Activated T-helper 1 cell treated with anti-CD3 and anti-CD28 coated beads, Interleukin-12 subunit alpha, Interleukin-12 subunit beta, Interleukin-2, Interleukin-4 antibody, amounts not matched to agents 30 ng/mL and 10 ng/mL and 1 ng/mL, durations not matched to agents 14 hours and 24 hours and 36 hours (primary cell): ENCODE measurements at regions not wholly inside any gene's neighbourhood (a gene's known extent, or its start where the extent isn't known, plus 50 kb on each side); places are given as distances from the start of the nearest gene placed in this dataset.

Source experiments
- DNase-seq: peaks from one replicate; pipeline ENCODE4 v3.0.0; 2021; ENCODE audit warnings: low spot score
- H3K27ac Mint-ChIP-seq: one replicate; pipeline ENCODE4 v1.8.0; 2021; ENCODE audit warnings: mild to moderate bottlenecking, mixed read lengths
- H3K27me3 Mint-ChIP-seq: one replicate; pipeline ENCODE4 v1.8.0; 2022; ENCODE audit warnings: mild to moderate bottlenecking, moderate library complexity, mixed read lengths; ENCODE audit not compliant: insufficient read depth
- H3K36me3 Mint-ChIP-seq: one replicate; pipeline ENCODE4 v1.8.0; 2021; ENCODE audit warnings: low read depth, mixed read lengths
- H3K4me1 Mint-ChIP-seq: one replicate; pipeline ENCODE4 v1.8.0; 2021; ENCODE audit warnings: low read depth, mixed read lengths
- H3K4me3 Mint-ChIP-seq: one replicate; pipeline ENCODE4 v1.8.0; 2021; ENCODE audit warnings: mild to moderate bottlenecking, moderate library complexity, mixed read lengths
- H3K9me3 Mint-ChIP-seq: one replicate; pipeline ENCODE4 v1.8.0; 2021; ENCODE audit warnings: mixed read lengths
- intact Hi-C: fragments of 100-400 bp; cut with micrococcal nuclease; formaldehyde crosslinking; loops from one replicate; pipeline ENCODE4 v1.15.1; 2024

- H3K27ac Mint-ChIP-seq = no peak overlapping the region
- H3K36me3 Mint-ChIP-seq = no peaks in the 10 kb centered on the region
- intact Hi-C loops = no loop called here
- H3K4me3 Mint-ChIP-seq = no peak overlapping the region
- no peaks in the 10 kb centered on the region for H3K9me3 Mint-ChIP-seq
- DNase-seq = no peak
- no peaks in the 10 kb centered on the region for H3K27me3 Mint-ChIP-seq
- no peaks in the 10 kb centered on the region for H3K4me1 Mint-ChIP-seq
These were observed 295.0 kb upstream of the NAV3 start for GRCh38 chr12:77535734-77536133.

GRCh38 chr12:77531912-77532311 lies 298.8 kb upstream of the NAV3 start:
- Mint-ChIP-seq H3K36me3 (no peaks in the 10 kb centered on the region), H3K27me3 (no peaks in the 10 kb centered on the region), H3K4me1 (no peaks in the 10 kb centered on the region), H3K4me3 (no peak overlapping the region), H3K27ac (no peak overlapping the region), H3K9me3 (peaks cover 4% of the 10 kb centered on the region)
- intact Hi-C loops = no loop called here
- DNase-seq = no peak

GRCh38 chr12:77522247-77522646 lies 308.4 kb upstream of the NAV3 start:
- Mint-ChIP-seq H3K9me3 (peaks cover 16% of the 10 kb centered on the region), H3K27me3 (no peaks in the 10 kb centered on the region), H3K4me3 (no peak overlapping the region), H3K36me3 (no peaks in the 10 kb centered on the region), H3K4me1 (no peaks in the 10 kb centered on the region), H3K27ac (no peak overlapping the region)
- intact Hi-C loops = no loop called here
- no peak for DNase-seq

- Mint-ChIP-seq H3K27ac (no peak overlapping the region), H3K9me3 (peaks cover 16% of the 10 kb centered on the region), H3K4me3 (no peak overlapping the region), H3K27me3 (no peaks in the 10 kb centered on the region), H3K4me1 (no peaks in the 10 kb centered on the region), H3K36me3 (no peaks in the 10 kb centered on the region)
- no peak for DNase-seq
- intact Hi-C loops = no loop called here
These were observed 309.1 kb upstream of the NAV3 start for GRCh38 chr12:77521508-77522115.

- intact Hi-C loops = no loop called here
- Mint-ChIP-seq H3K27me3 (no peaks in the 10 kb centered on the region), H3K9me3 (peaks cover 7% of the 10 kb centered on the region)
These were observed 316.2 kb upstream of the NAV3 start for GRCh38 chr12:77514511-77514910.

GRCh38 chr12:77510985-77511384 lies 319.7 kb upstream of the NAV3 start:
- Mint-ChIP-seq H3K27me3 (no peaks in the 10 kb centered on the region), H3K27ac (no peak overlapping the region), H3K9me3 (peaks cover 7% of the 10 kb centered on the region), H3K4me3 (no peak overlapping the region), H3K4me1 (no peaks in the 10 kb centered on the region), H3K36me3 (no peaks in the 10 kb centered on the region)
- no peak for DNase-seq
- intact Hi-C loops = no loop called here

More at GRCh38 chr12:77514511-77514910, 316.2 kb upstream of the NAV3 start:
- Mint-ChIP-seq H3K4me1 (no peaks in the 10 kb centered on the region), H3K4me3 (no peak overlapping the region), H3K27ac (no peak overlapping the region), H3K36me3 (no peaks in the 10 kb centered on the region)
- no peak for DNase-seq

- intact Hi-C loops = no loop called here
- DNase-seq = no peak
- Mint-ChIP-seq H3K4me1 (no peaks in the 10 kb centered on the region), H3K27ac (no peak overlapping the region), H3K36me3 (no peaks in the 10 kb centered on the region), H3K27me3 (no peaks in the 10 kb centered on the region), H3K9me3 (no peaks in the 10 kb centered on the region), H3K4me3 (no peak overlapping the region)
These were observed 326.2 kb upstream of the NAV3 start for GRCh38 chr12:77504466-77504865.

GRCh38 chr12:77500089-77500488 lies 330.6 kb upstream of the NAV3 start:
- H3K4me1 Mint-ChIP-seq = no peaks in the 10 kb centered on the region
- H3K27me3 Mint-ChIP-seq = no peaks in the 10 kb centered on the region
- H3K4me3 Mint-ChIP-seq = no peak overlapping the region
- H3K27ac Mint-ChIP-seq = no peak overlapping the region
- peaks cover 3% of the 10 kb centered on the region for H3K9me3 Mint-ChIP-seq
- intact Hi-C loops = no loop called here
- DNase-seq = no peak
- no peaks in the 10 kb centered on the region for H3K36me3 Mint-ChIP-seq

- Mint-ChIP-seq H3K4me3 (no peak overlapping the region), H3K36me3 (no peaks in the 10 kb centered on the region), H3K4me1 (no peaks in the 10 kb centered on the region), H3K9me3 (peaks cover 3% of the 10 kb centered on the region), H3K27me3 (no peaks in the 10 kb centered on the region), H3K27ac (no peak overlapping the region)
- intact Hi-C loops = no loop called here
- DNase-seq = no peak
These were observed 333.0 kb upstream of the NAV3 start for GRCh38 chr12:77497647-77498046.

GRCh38 chr12:77496714-77497113 lies 334.0 kb upstream of the NAV3 start:
- Mint-ChIP-seq H3K36me3 (no peaks in the 10 kb centered on the region), H3K27ac (no peak overlapping the region), H3K27me3 (no peaks in the 10 kb centered on the region), H3K4me3 (no peak overlapping the region), H3K9me3 (peaks cover 3% of the 10 kb centered on the region), H3K4me1 (no peaks in the 10 kb centered on the region)
- DNase-seq = no peak
- intact Hi-C loops = no loop called here

- intact Hi-C loops = no loop called here
- H3K27me3 Mint-ChIP-seq = no peaks in the 10 kb centered on the region
- H3K36me3 Mint-ChIP-seq = no peaks in the 10 kb centered on the region
- no peak for DNase-seq
- no peak overlapping the region for H3K27ac Mint-ChIP-seq
- no peaks in the 10 kb centered on the region for H3K4me1 Mint-ChIP-seq
- H3K9me3 Mint-ChIP-seq = peaks cover 7% of the 10 kb centered on the region
- no peak overlapping the region for H3K4me3 Mint-ChIP-seq
These were observed 336.4 kb upstream of the NAV3 start for GRCh38 chr12:77494296-77494695.

- H3K9me3 Mint-ChIP-seq = peaks cover 7% of the 10 kb centered on the region
These were observed 337.2 kb upstream of the NAV3 start for GRCh38 chr12:77493302-77494168.

GRCh38 chr12:77492536-77492935 lies 338.2 kb upstream of the NAV3 start:
- intact Hi-C loops = no loop called here
- peaks cover 7% of the 10 kb centered on the region for H3K9me3 Mint-ChIP-seq
- no peaks in the 10 kb centered on the region for H3K27me3 Mint-ChIP-seq
- no peaks in the 10 kb centered on the region for H3K36me3 Mint-ChIP-seq
- H3K27ac Mint-ChIP-seq = no peak overlapping the region
- DNase-seq = no peak
- H3K4me3 Mint-ChIP-seq = no peak overlapping the region
- H3K4me1 Mint-ChIP-seq = no peaks in the 10 kb centered on the region

More at GRCh38 chr12:77493302-77494168, 337.2 kb upstream of the NAV3 start:
- Mint-ChIP-seq H3K27me3 (no peaks in the 10 kb centered on the region), H3K4me1 (no peaks in the 10 kb centered on the region), H3K36me3 (no peaks in the 10 kb centered on the region), H3K27ac (no peak overlapping the region), H3K4me3 (no peak overlapping the region)
- no peak for DNase-seq
- intact Hi-C loops = no loop called here
